ENCODE measurements at regions not wholly inside any gene's neighbourhood (a gene's known extent, or its start where the extent isn't known, plus 50 kb on each side); places are given as distances from the start of the nearest gene placed in this dataset.

DNA sequence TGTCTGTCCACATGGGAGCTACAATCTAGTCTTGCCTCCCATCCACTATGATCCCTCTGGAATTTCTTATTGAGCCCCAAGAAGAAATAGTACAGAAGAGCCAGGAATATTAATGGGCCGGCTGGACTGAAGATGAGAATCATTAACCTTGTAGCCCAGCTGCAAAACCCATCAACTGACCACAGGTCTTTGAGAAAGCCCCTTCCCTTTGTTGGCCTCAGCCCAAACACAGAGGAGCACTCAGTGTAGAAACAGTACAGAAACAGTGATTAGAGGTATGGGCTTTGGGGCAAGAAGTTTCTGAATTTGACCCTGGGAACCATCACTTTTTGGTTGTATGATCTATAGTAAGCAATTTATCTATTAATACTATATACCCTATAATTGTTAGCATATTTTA, 76.8 kb upstream of the RAB40AL start:
- TF ChIP-seq, protein P1, sequence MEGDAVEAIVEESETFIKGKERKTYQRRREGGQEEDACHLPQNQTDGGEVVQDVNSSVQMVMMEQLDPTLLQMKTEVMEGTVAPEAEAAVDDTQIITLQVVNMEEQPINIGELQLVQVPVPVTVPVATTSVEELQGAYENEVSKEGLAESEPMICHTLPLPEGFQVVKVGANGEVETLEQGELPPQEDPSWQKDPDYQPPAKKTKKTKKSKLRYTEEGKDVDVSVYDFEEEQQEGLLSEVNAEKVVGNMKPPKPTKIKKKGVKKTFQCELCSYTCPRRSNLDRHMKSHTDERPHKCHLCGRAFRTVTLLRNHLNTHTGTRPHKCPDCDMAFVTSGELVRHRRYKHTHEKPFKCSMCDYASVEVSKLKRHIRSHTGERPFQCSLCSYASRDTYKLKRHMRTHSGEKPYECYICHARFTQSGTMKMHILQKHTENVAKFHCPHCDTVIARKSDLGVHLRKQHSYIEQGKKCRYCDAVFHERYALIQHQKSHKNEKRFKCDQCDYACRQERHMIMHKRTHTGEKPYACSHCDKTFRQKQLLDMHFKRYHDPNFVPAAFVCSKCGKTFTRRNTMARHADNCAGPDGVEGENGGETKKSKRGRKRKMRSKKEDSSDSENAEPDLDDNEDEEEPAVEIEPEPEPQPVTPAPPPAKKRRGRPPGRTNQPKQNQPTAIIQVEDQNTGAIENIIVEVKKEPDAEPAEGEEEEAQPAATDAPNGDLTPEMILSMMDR (IDR thresholded peaks at IDR 0.05): no peak
- TF ChIP-seq POLR2AphosphoS5 (IDR thresholded peaks at IDR 0.05) (no peak), EP300 (IDR thresholded peaks at IDR 0.05) (no peak), POLR2A (IDR thresholded peaks at IDR 0.05) (no peak)
